CD14-positive monocyte (primary cell): ENCODE measurements at regions not wholly inside any gene's neighbourhood (a gene's known extent, or its start where the extent isn't known, plus 50 kb on each side); places are given as distances from the start of the nearest gene placed in this dataset.

Experiments
- DNase-seq, 3 donors: peaks; one replicate each; pipeline ENCODE4 v3.0.0-alpha.2; 2011 to 2022
- H2AFZ ChIP-seq: 2 replicates; pipeline ENCODE4 v1.6.0; 2012; ENCODE audit warnings: mild to moderate bottlenecking, low read depth, low read length, inconsistent platforms; ENCODE audit not compliant: insufficient read depth, poor library complexity, severe bottlenecking
- H3K27ac ChIP-seq, 2 donors: 1 replicate in 1 of 2; 2 replicates in 1 of 2; pipeline ENCODE4 v1.5.1; 2012 to 2013; ENCODE audit warnings: low read length in 2 of 2, control low read depth in 1 of 2, inconsistent platforms in 1 of 2, low read depth in 1 of 2, mild to moderate bottlenecking in 1 of 2
- H3K27me3 ChIP-seq, 2 donors: one replicate each; pipeline versions ENCODE4 v1.6.0 to v1.6.1; 2011 to 2013; ENCODE audit warnings: low read length in 2 of 2; ENCODE audit not compliant: control insufficient read depth in 2 of 2, insufficient read depth in 2 of 2
- H3K36me3 ChIP-seq, 2 donors: replicated peaks in 1 of 2; 1 replicate in 1 of 2; 2 replicates in 1 of 2; pipeline versions ENCODE4 v1.5.1 to v1.6.1; 2012 to 2013; ENCODE audit warnings: low read length in 2 of 2, control low read depth in 1 of 2, inconsistent platforms in 1 of 2, mild to moderate bottlenecking in 1 of 2; ENCODE audit not compliant: insufficient read depth in 2 of 2, control insufficient read depth in 1 of 2
- H3K4me1 ChIP-seq, 2 donors: 1 replicate in 1 of 2; 2 replicates in 1 of 2; pipeline versions ENCODE4 v1.5.1 to v1.6.1; 2012 to 2013; ENCODE audit warnings: low read length in 2 of 2, control low read depth in 1 of 2, inconsistent platforms in 1 of 2, mild to moderate bottlenecking in 1 of 2, moderate library complexity in 1 of 2; ENCODE audit not compliant: insufficient read depth in 2 of 2, control insufficient read depth in 1 of 2
- H3K4me2 ChIP-seq: replicated peaks from 2 replicates; pipeline ENCODE3; 2012; ENCODE audit warnings: low read length, moderate library complexity, mild to moderate bottlenecking; ENCODE audit not compliant: poor library complexity, severe bottlenecking; ENCODE audit errors: extremely low read depth
- H3K4me3 ChIP-seq, 3 experiments: fragments of 200-600 bp in 1 of 3; sonication (generic) in 1 of 3; replicated peaks in 1 of 3; 1 replicate in 2 of 3; 2 replicates in 1 of 3; pipeline ENCODE4 v1.5.1; 2011 to 2013; ENCODE audit warnings: low read length in 3 of 3, mild to moderate bottlenecking in 3 of 3, control low read depth in 2 of 3, low read depth in 2 of 3, inconsistent platforms in 1 of 3, moderate library complexity in 1 of 3
- H3K79me2 ChIP-seq: 2 replicates; pipeline ENCODE4 v1.6.0; 2012; ENCODE audit warnings: mild to moderate bottlenecking, control low read depth, inconsistent platforms, low read length, moderate library complexity; ENCODE audit not compliant: insufficient read depth
- H3K9ac ChIP-seq: 2 replicates; pipeline ENCODE4 v1.6.0; 2017; ENCODE audit warnings: low read length, mild to moderate bottlenecking; ENCODE audit not compliant: insufficient read depth, poor library complexity, severe bottlenecking
- H3K9me3 ChIP-seq, 2 donors: replicated peaks in 1 of 2; 1 replicate in 1 of 2; 2 replicates in 1 of 2; pipeline versions ENCODE4 v1.5.1 to v1.6.1; 2012 to 2013; ENCODE audit warnings: low read length in 2 of 2, control low read depth in 1 of 2; ENCODE audit not compliant: control insufficient read depth in 1 of 2, insufficient read depth in 1 of 2
- H4K20me1 ChIP-seq: 2 replicates; pipeline ENCODE4 v1.6.0; 2012; ENCODE audit warnings: mild to moderate bottlenecking, low read length, control low read depth, moderate library complexity; ENCODE audit not compliant: insufficient read depth
- H3K27ac Mint-ChIP-seq, 7 donors: one replicate each; pipeline ENCODE4 v1.8.0; 2020; ENCODE audit warnings: mild to moderate bottlenecking in 7 of 7, mixed read lengths in 7 of 7, moderate library complexity in 6 of 7, inconsistent platforms in 2 of 7
- H3K27me3 Mint-ChIP-seq, 3 donors: one replicate each; pipeline ENCODE4 v1.8.0; 2021 to 2022; ENCODE audit warnings: low read depth in 3 of 3, mild to moderate bottlenecking in 3 of 3, mixed read lengths in 3 of 3, moderate library complexity in 3 of 3, inconsistent platforms in 1 of 3
- H3K36me3 Mint-ChIP-seq, 2 donors: one replicate each; pipeline ENCODE4 v1.8.0; 2020; ENCODE audit warnings: mixed read lengths in 2 of 2, inconsistent platforms in 1 of 2, mild to moderate bottlenecking in 1 of 2
- H3K4me1 Mint-ChIP-seq: one replicate; pipeline ENCODE4 v1.8.0; 2020; ENCODE audit warnings: mild to moderate bottlenecking, mixed read lengths
- H3K4me3 Mint-ChIP-seq, 2 donors: one replicate each; pipeline ENCODE4 v1.8.0; 2020; ENCODE audit warnings: mild to moderate bottlenecking in 2 of 2, mixed read lengths in 2 of 2, moderate library complexity in 1 of 2
- H3K9me3 Mint-ChIP-seq, 7 donors: one replicate each; pipeline ENCODE4 v1.8.0; 2020 to 2022; ENCODE audit warnings: mixed read lengths in 7 of 7, mild to moderate bottlenecking in 6 of 7, moderate library complexity in 6 of 7, inconsistent platforms in 2 of 7
- CTCF ChIP-seq: fragments of 200-600 bp; IDR thresholded peaks from one replicate; pipeline ENCODE4 v1.8.0; 2022; ENCODE audit warnings: antibody characterized with exemption, mild to moderate bottlenecking
- WGBS: methylation state at CpG from one replicate; pipeline ENCODE4 v1.1.5; 2013; ENCODE audit warnings: missing lambda C conversion rate; ENCODE audit not compliant: insufficient coverage; 5-methylcytosine and 5-hydroxymethylcytosine counted together
- intact Hi-C, 2 donors: fragments of 100-400 bp; cut with micrococcal nuclease; formaldehyde crosslinking; loops; one replicate each; pipeline versions ENCODE4 v1.15.0 to v1.15.1; 2023

GRCh38 chr13:67740871-67741535, 510.9 kb upstream of the PCDH9 start:
- intact Hi-C loops: no loop called here
- Mint-ChIP-seq H3K4me3 (no peak overlapping the region), H3K27ac (no peak overlapping the region), H3K36me3 (no peaks in the 10 kb centered on the region), H3K27me3 (no peaks in the 10 kb centered on the region), H3K4me1 (no peaks in the 10 kb centered on the region), H3K9me3 (peaks cover 0 to 7% (median 1%) of the 10 kb centered on the region in 7 donors)
- no peak overlapping the region for H3K4me2 ChIP-seq
- H3K79me2 ChIP-seq: no peaks in the 10 kb centered on the region
- H3K4me1 ChIP-seq: no peaks in the 10 kb centered on the region
- no peaks in the 10 kb centered on the region for H4K20me1 ChIP-seq
- no peak for DNase-seq
- no peaks in the 10 kb centered on the region for H3K36me3 ChIP-seq
- no peak overlapping the region for H2AFZ ChIP-seq
- no peak overlapping the region for H3K27ac ChIP-seq
- no peaks in the 10 kb centered on the region for H3K9me3 ChIP-seq
- WGBS: 85% methylated on average over 2 of the region's 4 CpGs
- no peak overlapping the region for H3K4me3 ChIP-seq
- no peak overlapping the region for H3K9ac ChIP-seq
- no peaks in the 10 kb centered on the region for H3K27me3 ChIP-seq
- no peak for TF ChIP-seq CTCF

- Mint-ChIP-seq H3K36me3 (no peaks in the 10 kb centered on the region), H3K27me3 (peaks cover 0 to 2% (median 0%) of the 10 kb centered on the region in 3 donors), H3K9me3 (peaks cover 0 to 6% (median 2%) of the 10 kb centered on the region in 7 donors), H3K4me1 (no peaks in the 10 kb centered on the region), H3K27ac (no peak overlapping the region), H3K4me3 (no peak overlapping the region)
- Histone ChIP-seq H3K4me2 (no peak overlapping the region), H3K4me1 (no peaks in the 10 kb centered on the region), H3K27me3 (no peaks in the 10 kb centered on the region), H3K36me3 (no peaks in the 10 kb centered on the region), H3K9ac (no peak overlapping the region), H3K79me2 (no peaks in the 10 kb centered on the region), H2AFZ (no peak overlapping the region), H4K20me1 (no peaks in the 10 kb centered on the region), H3K27ac (no peak overlapping the region), H3K4me3 (no peak overlapping the region), H3K9me3 (no peaks in the 10 kb centered on the region)
- WGBS: 100% methylated on average over 1 of the region's 4 CpGs
- no peak for TF ChIP-seq CTCF
- DNase-seq: no peak
- intact Hi-C loops: no loop called here
These were observed 506.7 kb upstream of the PCDH9 start for GRCh38 chr13:67736646-67737420.
